GM21528 (cell line): ENCODE measurements at regions not wholly inside any gene's neighbourhood (a gene's known extent, or its start where the extent isn't known, plus 50 kb on each side); places are given as distances from the start of the nearest gene placed in this dataset.

Source experiments
- ATAC-seq: cut with Tn5 transposase; IDR thresholded peaks from one replicate; pipeline ENCODE4 v1.9.1; 2021; ENCODE audit warnings: mild to moderate bottlenecking, moderate library complexity; ENCODE audit not compliant: unreplicated experiment, low FRiP score

DNA sequence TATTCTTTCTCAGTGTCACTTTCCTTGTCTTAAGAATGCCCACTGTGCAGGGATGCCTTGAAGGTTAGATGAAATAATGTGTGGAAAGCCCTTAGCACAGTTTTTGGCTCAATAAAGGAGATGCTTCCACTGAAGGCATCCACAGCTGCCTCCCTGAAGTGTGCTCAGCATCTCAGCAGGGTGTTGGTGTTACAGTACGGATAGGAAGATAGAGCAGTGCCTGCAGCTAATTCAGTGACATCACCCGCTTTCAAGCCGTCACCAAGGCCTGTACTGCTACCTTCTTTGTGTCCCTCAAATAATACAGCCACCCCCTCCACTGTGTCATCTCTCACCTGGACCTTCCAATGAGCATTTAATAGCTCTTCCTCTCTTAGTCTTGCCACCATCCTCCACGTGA, 59.0 kb downstream of the NDUFS5 start:
- ATAC-seq, result no peak

- ATAC-seq, result no peak
Measured at GRCh38 chr1:39086386-39086785, 60.2 kb downstream of the NDUFS5 start.

DNA sequence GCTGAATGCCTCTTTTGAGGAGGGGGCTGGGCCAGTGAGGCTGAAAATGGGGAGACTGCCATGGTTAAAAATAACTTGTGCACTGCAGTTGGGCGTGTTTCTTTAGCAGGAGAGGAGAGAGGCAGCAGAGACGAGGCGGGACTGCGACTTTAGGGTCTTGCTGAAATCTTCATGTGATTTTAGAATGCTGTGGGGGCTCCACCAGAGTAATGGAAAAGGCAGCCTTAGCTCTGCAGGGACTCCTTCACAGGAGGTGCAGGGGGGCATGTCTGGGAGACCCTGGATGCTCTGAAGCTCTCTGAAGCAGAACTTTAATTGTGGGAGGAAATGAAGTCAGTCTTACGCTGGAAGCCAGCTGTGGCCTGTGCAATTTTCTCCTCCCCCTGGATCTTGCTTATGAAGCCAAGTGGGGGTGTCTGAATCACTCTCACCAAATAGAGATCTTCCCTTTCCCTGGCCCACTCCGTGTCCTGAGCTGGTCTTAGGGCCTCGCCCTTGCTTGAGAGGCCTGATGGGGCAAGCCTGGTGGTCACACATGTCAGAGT, 60.8 kb downstream of the NDUFS5 start:
- ATAC-seq, result no peak

GRCh38 chr1:39087435-39087834, 61.3 kb downstream of the NDUFS5 start:
- no peak for ATAC-seq

- ATAC-seq, result no peak
Measured at GRCh38 chr1:39088658-39089057, 62.5 kb downstream of the NDUFS5 start.

DNA sequence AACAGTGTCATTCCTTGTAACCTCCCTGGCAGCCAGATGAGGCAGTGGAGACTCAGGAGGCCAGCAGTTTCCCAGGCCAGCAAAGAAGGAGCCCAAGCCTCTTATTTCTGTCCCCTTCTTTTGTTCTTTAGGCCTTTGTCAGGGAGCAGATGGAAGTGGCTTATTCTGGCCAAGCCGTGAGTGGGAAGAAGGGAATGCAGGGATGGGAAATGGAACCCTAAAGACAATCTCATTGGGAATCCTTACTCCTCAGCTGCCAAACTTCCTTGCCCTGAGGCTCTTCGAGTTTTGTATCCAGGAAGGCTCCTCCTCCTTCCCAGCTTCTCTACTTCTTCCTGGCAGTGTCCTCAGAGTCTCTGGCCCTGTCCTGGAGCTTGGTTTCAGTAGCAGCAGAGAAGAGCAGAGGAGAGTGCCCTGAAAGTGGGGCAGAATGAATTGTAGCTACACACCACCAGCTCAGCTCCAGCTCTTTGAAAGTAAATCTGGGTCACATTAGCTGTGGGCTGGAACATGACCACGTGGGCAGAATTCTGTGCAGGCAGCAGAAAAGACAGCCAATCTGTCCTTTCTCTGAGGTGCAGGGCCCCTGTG, 63.9 kb downstream of the NDUFS5 start:
- no peak for ATAC-seq

DNA sequence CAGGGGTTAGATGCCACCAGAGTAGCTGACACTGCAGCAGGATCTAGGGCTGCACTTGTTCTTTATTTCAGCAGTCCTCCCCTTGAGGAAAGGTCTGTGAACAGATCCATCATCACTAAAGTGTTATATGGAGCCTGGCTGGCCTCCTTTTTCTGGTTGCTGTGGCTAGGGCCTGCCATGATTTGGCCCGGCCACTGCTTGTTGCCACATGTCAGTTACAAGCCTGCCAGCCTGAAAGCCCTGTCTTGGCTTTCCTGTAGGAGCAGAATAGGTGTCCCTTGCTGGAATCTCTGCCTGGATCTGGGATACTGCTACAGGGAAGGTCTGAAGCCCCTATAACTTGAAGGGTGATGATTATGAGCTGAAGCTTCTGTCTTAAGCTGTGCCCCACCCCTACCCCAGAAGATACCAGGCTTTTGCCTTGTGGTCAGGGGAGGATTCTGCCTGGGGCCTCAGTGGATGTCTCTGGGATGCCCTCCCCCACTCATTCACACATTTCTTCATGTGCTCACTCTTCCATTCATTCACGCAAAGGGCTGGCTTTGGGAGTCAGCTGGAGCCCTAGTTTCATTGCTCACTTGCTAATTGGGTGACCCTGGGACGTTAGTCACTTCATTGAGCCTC, 64.7 kb downstream of the NDUFS5 start:
- ATAC-seq, result no peak

DNA sequence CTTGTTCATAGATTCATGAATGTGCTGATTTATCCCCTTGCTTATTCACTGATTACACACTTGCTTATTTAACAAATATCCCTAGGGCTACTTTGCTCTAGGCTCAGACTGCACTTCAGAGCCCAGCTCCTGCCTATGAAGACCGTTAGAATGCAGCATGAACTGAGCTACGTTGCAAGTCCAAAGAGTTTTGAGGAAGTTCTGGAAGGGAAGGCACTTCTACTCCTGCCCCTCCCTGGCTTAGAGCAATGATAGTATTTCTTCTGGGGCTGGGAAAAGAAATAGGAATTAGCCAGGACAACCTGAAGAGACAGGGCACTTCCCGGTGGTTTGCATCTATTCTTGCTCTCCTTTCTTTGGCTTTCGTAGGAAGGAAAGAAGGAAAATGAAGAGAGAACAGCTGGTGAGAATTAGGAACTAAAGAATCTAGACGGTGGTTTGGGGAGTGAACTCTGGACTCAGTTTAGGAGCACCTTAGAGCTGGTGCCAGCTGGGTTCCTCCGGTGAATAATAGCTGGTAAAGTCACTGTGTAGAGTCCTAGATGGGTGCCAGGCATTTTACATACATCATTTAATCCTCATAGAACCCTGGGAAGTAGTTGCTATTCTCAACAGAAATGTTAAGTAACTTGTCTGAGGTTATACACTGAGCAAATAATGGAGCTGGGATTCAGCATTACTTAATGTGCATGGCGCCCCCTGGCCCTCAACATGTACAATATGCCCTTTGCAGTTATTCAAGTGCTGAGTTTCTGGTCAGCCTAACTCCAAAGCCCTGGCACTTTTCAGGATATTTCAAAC, 65.9 kb downstream of the NDUFS5 start:
- ATAC-seq, result no peak

DNA sequence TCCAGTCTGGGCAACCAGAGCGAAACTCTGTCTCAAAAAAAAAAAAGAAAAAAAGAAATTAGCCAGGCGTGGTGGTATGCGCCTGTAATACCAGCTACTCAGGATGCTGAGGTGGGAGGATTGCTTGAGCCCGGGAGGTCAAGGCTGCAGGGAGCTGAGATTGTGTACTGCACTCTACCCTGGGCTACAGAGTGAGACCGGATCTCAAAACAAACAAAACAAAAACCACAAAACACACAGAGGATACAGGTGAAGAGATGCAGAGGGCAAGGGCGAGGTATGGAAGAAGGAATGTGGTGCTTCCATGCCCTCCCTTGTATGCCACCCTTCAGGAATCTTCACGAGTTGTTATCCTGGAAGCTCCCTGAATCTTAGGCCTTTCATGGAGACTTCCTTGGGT, 68.5 kb downstream of the NDUFS5 start:
- no peak for ATAC-seq

GRCh38 chr1:39098546-39099250, 72.5 kb downstream of the NDUFS5 start:
- no peak for ATAC-seq

- ATAC-seq, result no peak
Measured at GRCh38 chr1:39102537-39103327, 76.6 kb downstream of the NDUFS5 start.

DNA sequence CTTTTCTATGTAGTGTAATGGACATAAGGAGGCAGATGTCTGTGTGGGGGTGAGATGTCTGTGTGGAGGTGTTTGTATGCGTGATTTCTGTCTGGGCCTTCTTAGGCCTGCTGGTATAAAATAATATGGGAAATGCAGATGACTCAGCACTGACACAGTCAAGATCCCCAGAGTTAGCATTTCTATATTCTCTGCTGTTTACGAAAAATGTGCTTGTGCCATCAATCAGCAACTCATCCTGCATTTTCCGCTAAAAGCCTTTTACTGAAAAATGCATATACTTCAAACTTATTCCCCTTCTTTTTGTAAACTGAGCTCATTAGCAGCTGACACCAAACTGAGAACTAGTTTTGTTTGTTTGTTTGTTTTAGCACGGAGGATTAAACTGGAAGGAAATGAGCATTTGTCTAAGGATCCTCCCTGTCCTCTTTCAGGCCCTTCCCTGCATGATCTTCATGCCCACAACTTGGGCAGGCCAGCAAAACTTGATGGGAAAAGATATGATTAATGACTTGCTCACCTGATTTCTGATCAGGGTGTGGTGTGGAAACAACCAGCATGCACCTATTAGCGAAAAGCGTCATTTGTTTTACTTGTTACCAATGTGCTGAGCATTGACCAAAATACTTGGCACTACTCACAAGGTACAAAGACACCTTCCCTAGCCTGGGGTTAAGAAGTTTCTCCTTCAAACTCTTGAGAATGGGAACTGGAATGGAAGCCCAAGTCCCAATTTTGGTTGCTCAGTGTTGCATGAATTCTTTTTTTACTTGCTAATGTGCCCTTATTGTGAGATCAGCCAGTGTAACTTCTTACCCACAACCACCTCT, 77.4 kb downstream of the NDUFS5 start:
- ATAC-seq, result no peak

GRCh38 chr1:39104158-39105060, 78.3 kb downstream of the NDUFS5 start:
- ATAC-seq, result no peak

GRCh38 chr1:39105061-39105840, 79.1 kb downstream of the NDUFS5 start:
- peak; percentile 37 for ATAC-seq

DNA sequence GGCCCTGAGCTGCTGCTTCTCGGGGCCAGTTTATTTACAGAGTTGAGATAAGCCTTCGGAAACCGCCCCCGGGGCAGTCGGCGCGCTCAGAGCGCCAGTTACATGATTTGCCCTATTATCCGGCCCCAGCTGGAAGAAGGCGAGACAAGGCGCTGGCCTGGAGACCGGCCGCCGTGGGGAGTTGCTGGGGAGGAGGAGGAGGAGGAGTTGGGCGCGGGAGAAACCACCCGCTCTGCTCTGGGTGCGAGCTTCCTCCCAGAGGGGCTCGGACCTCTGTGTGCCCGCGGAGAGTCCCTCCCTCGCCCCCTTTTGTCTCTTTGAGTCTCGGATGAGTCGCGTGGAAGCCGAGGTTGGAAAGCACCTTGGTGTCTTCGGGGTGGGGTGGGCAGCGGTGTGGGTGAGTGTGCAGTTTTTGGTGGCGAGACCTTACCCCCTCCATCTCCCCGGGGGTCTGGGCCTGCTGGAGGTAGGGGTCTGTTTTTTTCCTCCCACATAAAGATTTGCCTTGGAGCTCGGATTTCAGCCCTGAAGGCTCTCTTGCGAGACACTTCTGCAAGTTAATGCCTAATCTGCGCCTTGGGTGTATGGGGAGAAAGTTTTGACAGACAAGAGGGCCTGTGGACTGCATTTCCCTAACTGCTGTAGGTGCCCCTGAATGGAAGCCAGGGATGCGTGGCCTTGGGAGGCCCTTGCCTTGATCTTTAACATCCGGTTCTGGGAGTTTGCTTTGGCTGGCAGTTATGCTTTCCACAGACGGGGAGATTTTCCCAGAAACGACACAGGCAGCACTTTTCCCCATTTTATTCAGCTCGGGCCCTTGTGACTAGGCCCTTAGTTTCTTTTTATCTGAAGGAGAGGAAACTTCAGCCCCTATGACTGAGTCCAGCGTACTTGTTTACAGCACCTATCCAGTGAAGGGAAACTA, 80.0 kb downstream of the NDUFS5 start:
- ATAC-seq, result peak; percentile 16

- ATAC-seq, result no peak
Measured at GRCh38 chr1:39106801-39107327, 80.7 kb downstream of the NDUFS5 start.
